T-helper 17 cell (primary cell): ENCODE measurements at regions not wholly inside any gene's neighbourhood (a gene's known extent, or its start where the extent isn't known, plus 50 kb on each side); places are given as distances from the start of the nearest gene placed in this dataset.
"Not testable (repeated sequence)": the region's sequence is repeated elsewhere in the genome, so short reads cannot be mapped to it uniquely, and the experiment has no call there.

Experiments
- ATAC-seq: fragments of 150-1000 bp; cut with Tn5 transposase; 2 replicates; pipeline ENCODE4 v1.10.0; 2021; ENCODE audit warnings: mild to moderate bottlenecking, moderate library complexity
- DNase-seq, 3 donors: peaks; one replicate each; pipeline versions ENCODE4 v3.0.0 to v3.0.0-alpha.2; 2020 to 2021
- H3K9me3 ChIP-seq: one replicate; pipeline ENCODE4 v1.7.0; 2013; ENCODE audit warnings: low read length, mild to moderate bottlenecking; ENCODE audit not compliant: control insufficient read depth, poor library complexity, severe bottlenecking
- H3K27ac Mint-ChIP-seq: one replicate; pipeline ENCODE4 v1.8.0; 2022; ENCODE audit warnings: mild to moderate bottlenecking, moderate library complexity, mixed read lengths
- H3K27me3 Mint-ChIP-seq: one replicate; pipeline ENCODE4 v1.8.0; 2022; ENCODE audit warnings: mixed read lengths
- H3K36me3 Mint-ChIP-seq: one replicate; pipeline ENCODE4 v1.8.0; 2022; ENCODE audit warnings: low read depth, mixed read lengths
- H3K4me1 Mint-ChIP-seq: one replicate; pipeline ENCODE4 v1.8.0; 2022; ENCODE audit warnings: mild to moderate bottlenecking, mixed read lengths
- H3K4me3 Mint-ChIP-seq: one replicate; pipeline ENCODE4 v1.8.0; 2022; ENCODE audit warnings: mild to moderate bottlenecking, moderate library complexity, mixed read lengths

- not testable (repeated sequence) for H3K36me3 Mint-ChIP-seq, H3K4me3 Mint-ChIP-seq, H3K9me3 ChIP-seq, DNase-seq, H3K27me3 Mint-ChIP-seq, H3K4me1 Mint-ChIP-seq, ATAC-seq, H3K27ac Mint-ChIP-seq
These were observed 106.5 kb upstream of the NDST3 start for GRCh38 chr4:117927823-117928222.

GRCh38 chr4:117941611-117942010 is 92.7 kb upstream of the NDST3 start:
- no peak for ATAC-seq
- Mint-ChIP-seq H3K36me3 (no peaks in the 10 kb centered on the region), H3K4me1 (no peaks in the 10 kb centered on the region), H3K27me3 (no peaks in the 10 kb centered on the region), H3K4me3 (no peak overlapping the region), H3K27ac (no peak overlapping the region)
- no peak for DNase-seq
- peaks cover 4% of the 10 kb centered on the region for H3K9me3 ChIP-seq

GRCh38 chr4:117949621-117950020 is 84.7 kb upstream of the NDST3 start:
- Mint-ChIP-seq H3K27ac (no peak overlapping the region), H3K36me3 (no peaks in the 10 kb centered on the region), H3K4me1 (no peaks in the 10 kb centered on the region), H3K4me3 (no peak overlapping the region), H3K27me3 (no peaks in the 10 kb centered on the region)
- DNase-seq = no peak
- no peak for ATAC-seq
- H3K9me3 ChIP-seq = peaks cover 4% of the 10 kb centered on the region

- no peak overlapping the region for H3K4me3 Mint-ChIP-seq
- H3K27me3 Mint-ChIP-seq = no peaks in the 10 kb centered on the region
- H3K4me1 Mint-ChIP-seq = no peaks in the 10 kb centered on the region
- DNase-seq (no peak), ATAC-seq (no peak)
- no peaks in the 10 kb centered on the region for H3K36me3 Mint-ChIP-seq
- H3K27ac Mint-ChIP-seq = no peak overlapping the region
- no peaks in the 10 kb centered on the region for H3K9me3 ChIP-seq
These were observed 76.7 kb upstream of the NDST3 start for GRCh38 chr4:117957571-117957970.

DNA sequence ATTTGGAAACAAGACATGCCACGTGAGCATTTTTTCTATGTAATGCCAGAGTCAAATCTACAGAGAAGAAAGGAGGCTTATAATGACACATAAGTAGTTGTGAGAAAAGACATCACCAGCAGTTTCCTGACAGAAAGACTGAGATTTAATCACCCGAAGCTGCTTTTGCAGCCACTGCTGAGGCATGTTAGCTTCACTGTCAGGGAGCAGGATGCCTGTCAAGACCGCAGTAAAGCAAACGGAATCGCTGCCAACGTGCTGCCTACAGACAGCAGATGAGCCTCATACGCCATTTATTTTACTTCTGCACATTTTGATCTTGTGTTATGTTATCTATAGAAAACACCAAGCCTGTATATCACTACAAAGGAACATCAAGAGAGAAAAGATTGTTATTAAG is 68.7 kb upstream of the NDST3 start:
- Mint-ChIP-seq H3K27ac (no peak overlapping the region), H3K4me3 (no peak overlapping the region), H3K27me3 (no peaks in the 10 kb centered on the region), H3K36me3 (no peaks in the 10 kb centered on the region), H3K4me1 (peaks cover 3% of the 10 kb centered on the region)
- ATAC-seq (no peak), DNase-seq (no peak)
- H3K9me3 ChIP-seq = no peaks in the 10 kb centered on the region

DNA sequence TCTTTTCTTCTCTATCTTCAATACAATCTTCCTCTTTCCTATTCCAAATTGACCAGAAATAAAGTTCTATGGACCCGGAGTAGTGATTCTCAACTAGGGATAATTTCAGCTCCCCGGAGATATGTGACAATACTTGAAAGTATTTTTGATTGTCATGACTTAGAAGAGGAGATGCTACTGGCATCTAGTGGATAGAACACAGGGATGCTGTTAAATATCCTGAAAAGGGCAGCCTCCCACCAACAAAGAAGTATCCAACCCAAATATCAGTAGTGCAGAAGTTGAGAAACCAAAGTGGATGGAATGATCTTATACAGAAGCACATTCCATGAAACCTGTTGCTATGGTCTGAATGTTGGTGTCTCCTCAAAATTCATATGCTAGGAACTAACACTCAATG is 65.7 kb upstream of the NDST3 start:
- H3K9me3 ChIP-seq = no peaks in the 10 kb centered on the region
- H3K4me1 Mint-ChIP-seq = peaks cover 3% of the 10 kb centered on the region
- no peaks in the 10 kb centered on the region for H3K36me3 Mint-ChIP-seq
- no peak for DNase-seq
- H3K4me3 Mint-ChIP-seq = no peak overlapping the region
- ATAC-seq = no peak
- no peaks in the 10 kb centered on the region for H3K27me3 Mint-ChIP-seq
- no peak overlapping the region for H3K27ac Mint-ChIP-seq

DNA sequence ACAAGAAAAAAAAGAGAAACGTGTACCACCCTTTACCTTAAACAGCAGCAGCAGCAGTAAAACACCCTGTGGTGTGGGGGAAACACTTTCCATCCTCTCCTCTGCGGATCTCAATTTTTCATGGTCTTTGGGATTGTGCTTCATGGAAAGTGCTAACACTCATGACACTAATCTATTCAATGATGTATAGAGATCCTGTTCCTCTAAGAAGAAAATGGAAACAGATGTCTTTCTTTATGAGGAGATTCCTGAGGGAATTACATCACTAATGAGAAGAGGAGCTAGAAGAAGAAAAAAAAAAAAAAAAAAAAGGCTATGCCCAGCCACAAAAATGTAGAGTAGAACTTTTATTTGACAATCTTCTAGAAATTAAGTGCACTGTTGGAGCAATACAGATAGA is 62.9 kb upstream of the NDST3 start:
- no peak overlapping the region for H3K4me3 Mint-ChIP-seq
- H3K27ac Mint-ChIP-seq = no peak overlapping the region
- no peaks in the 10 kb centered on the region for H3K4me1 Mint-ChIP-seq
- H3K9me3 ChIP-seq = no peaks in the 10 kb centered on the region
- ATAC-seq = no peak
- no peak for DNase-seq
- H3K36me3 Mint-ChIP-seq = no peaks in the 10 kb centered on the region
- H3K27me3 Mint-ChIP-seq = no peaks in the 10 kb centered on the region

- H3K27ac Mint-ChIP-seq = no peak overlapping the region
- no peaks in the 10 kb centered on the region for H3K36me3 Mint-ChIP-seq
- ATAC-seq = no peak
- DNase-seq = no peak
- H3K9me3 ChIP-seq = no peaks in the 10 kb centered on the region
- H3K4me3 Mint-ChIP-seq = no peak overlapping the region
- H3K27me3 Mint-ChIP-seq = no peaks in the 10 kb centered on the region
- no peaks in the 10 kb centered on the region for H3K4me1 Mint-ChIP-seq
These were observed 50.5 kb upstream of the NDST3 start for GRCh38 chr4:117983541-117984365.

DNA sequence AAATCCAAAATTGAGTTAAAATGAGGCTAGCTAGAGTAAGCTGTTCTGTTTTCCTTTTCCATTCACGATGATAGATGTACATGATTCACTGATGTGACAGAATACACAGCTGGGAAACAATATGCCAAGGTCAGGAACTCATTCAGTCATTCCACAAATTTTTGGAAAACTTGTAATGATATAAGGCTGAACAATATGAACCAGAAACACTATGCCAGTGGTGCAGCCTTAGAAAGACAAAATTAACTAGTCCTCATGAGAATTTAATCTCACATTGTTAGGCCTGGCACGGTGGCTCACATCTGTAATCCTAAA is 50.0 kb upstream of the NDST3 start:
- H3K4me1 Mint-ChIP-seq = no peaks in the 10 kb centered on the region
- no peak overlapping the region for H3K4me3 Mint-ChIP-seq
- H3K27me3 Mint-ChIP-seq = no peaks in the 10 kb centered on the region
- ATAC-seq = no peak
- no peaks in the 10 kb centered on the region for H3K36me3 Mint-ChIP-seq
- no peak for DNase-seq
- no peaks in the 10 kb centered on the region for H3K9me3 ChIP-seq
- no peak overlapping the region for H3K27ac Mint-ChIP-seq
